SK-N-MC (cell line): ENCODE measurements at regions not wholly inside any gene's neighbourhood (a gene's known extent, or its start where the extent isn't known, plus 50 kb on each side); places are given as distances from the start of the nearest gene placed in this dataset.

Experiments used
- EZH2 ChIP-seq: fragments of 200-600 bp; sonication (generic); IDR thresholded peaks from one replicate; pipeline ENCODE4 v1.6.1; 2017; ENCODE audit warnings: antibody characterized with exemption
- POLR2AphosphoS5 ChIP-seq: IDR thresholded peaks from 2 replicates; pipeline ENCODE4 v1.6.1; 2012; ENCODE audit warnings: mild to moderate bottlenecking, low read depth, low read length, borderline replicate concordance

- TF ChIP-seq POLR2AphosphoS5 (no peak), EZH2 (no peak)
These were observed 135.9 kb upstream of the SGCG start for GRCh38 chr13:23044906-23045305.
